PC-3 (cell line): ENCODE measurements at regions not wholly inside any gene's neighbourhood (a gene's known extent, or its start where the extent isn't known, plus 50 kb on each side); places are given as distances from the start of the nearest gene placed in this dataset.

Experiments used
- CTCF ChIP-seq: fragments of 300-600 bp; sonication (generic); conservative IDR thresholded peaks from 2 replicates; pipeline ENCODE4 v1.5.1; 2017; ENCODE audit warnings: antibody characterized with exemption, low read depth, mild to moderate bottlenecking, low read length
- EZH2 ChIP-seq: fragments of 300-600 bp; sonication (generic); IDR thresholded peaks from one replicate; pipeline ENCODE4 v1.6.1; 2017; ENCODE audit warnings: antibody characterized with exemption, mild to moderate bottlenecking, low read length; ENCODE audit not compliant: unreplicated experiment
- EZH2phosphoT487 ChIP-seq: fragments of 300-600 bp; sonication (generic); IDR thresholded peaks from 2 replicates; pipeline ENCODE4 v1.6.1; 2018; ENCODE audit warnings: mild to moderate bottlenecking, antibody characterized with exemption, low read length, borderline replicate concordance

GRCh38 chr15:66865622-66866611 lies 163.9 kb downstream of the SMAD6 start:
- TF ChIP-seq EZH2phosphoT487 (no peak), CTCF (no peak), EZH2 (no peak)
